ENCODE measurements at regions not wholly inside any gene's neighbourhood (a gene's known extent, or its start where the extent isn't known, plus 50 kb on each side); places are given as distances from the start of the nearest gene placed in this dataset.

DNA sequence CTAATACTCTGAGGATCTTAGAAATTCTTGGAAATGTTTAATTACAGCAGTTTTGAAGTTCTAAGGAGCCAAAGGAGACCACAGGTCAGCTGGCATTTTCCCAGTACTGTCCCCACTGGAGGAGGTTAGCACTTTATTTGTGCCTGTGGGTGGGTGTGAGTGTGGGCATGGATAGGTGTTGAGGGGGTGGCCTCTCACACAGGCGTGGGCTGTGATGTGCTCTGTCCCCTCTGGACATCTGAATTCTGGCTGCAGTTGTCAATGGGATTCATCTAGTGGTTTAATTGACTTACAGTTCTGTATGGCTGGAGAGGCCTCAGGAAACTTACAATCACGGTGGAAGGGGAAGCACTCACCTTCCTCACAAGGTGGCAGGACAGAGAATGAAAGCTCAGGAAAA lies 135.4 kb upstream of the NAMPT start:
- H3K9me3 ChIP-seq: peaks cover 0 to 20% (median 10%) of the 10 kb centered on the region in 12 donors
- intact Hi-C loops (cut with DNase I): loop anchor here in 1 of 10 donors (5.0 kb wide), 1 partner anchor 133 kb away; no protein-coding TSS in a partner anchor
- no peak for DNase-seq
- no peak overlapping the region for H3K4me3 ChIP-seq
- peaks cover 0 to 73% (median 18%) of the 10 kb centered on the region in 12 donors for H3K4me1 ChIP-seq
- no peak for ATAC-seq
- no peaks in the 10 kb centered on the region for H3K27me3 ChIP-seq
- H3K36me3 ChIP-seq: no peaks in the 10 kb centered on the region
- WGBS, 4 donors: 73 to 85% (median 82%) methylated on average over 2 of the region's 2 CpGs
- peak overlapping the region in 2 of 12 donors; percentile 65 to 92 for H3K27ac ChIP-seq
- TF ChIP-seq, protein P1, sequence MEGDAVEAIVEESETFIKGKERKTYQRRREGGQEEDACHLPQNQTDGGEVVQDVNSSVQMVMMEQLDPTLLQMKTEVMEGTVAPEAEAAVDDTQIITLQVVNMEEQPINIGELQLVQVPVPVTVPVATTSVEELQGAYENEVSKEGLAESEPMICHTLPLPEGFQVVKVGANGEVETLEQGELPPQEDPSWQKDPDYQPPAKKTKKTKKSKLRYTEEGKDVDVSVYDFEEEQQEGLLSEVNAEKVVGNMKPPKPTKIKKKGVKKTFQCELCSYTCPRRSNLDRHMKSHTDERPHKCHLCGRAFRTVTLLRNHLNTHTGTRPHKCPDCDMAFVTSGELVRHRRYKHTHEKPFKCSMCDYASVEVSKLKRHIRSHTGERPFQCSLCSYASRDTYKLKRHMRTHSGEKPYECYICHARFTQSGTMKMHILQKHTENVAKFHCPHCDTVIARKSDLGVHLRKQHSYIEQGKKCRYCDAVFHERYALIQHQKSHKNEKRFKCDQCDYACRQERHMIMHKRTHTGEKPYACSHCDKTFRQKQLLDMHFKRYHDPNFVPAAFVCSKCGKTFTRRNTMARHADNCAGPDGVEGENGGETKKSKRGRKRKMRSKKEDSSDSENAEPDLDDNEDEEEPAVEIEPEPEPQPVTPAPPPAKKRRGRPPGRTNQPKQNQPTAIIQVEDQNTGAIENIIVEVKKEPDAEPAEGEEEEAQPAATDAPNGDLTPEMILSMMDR (IDR thresholded peaks at IDR 0.05): no peak
- TF ChIP-seq POLR2A (IDR thresholded peaks at IDR 0.05): no peak

DNA sequence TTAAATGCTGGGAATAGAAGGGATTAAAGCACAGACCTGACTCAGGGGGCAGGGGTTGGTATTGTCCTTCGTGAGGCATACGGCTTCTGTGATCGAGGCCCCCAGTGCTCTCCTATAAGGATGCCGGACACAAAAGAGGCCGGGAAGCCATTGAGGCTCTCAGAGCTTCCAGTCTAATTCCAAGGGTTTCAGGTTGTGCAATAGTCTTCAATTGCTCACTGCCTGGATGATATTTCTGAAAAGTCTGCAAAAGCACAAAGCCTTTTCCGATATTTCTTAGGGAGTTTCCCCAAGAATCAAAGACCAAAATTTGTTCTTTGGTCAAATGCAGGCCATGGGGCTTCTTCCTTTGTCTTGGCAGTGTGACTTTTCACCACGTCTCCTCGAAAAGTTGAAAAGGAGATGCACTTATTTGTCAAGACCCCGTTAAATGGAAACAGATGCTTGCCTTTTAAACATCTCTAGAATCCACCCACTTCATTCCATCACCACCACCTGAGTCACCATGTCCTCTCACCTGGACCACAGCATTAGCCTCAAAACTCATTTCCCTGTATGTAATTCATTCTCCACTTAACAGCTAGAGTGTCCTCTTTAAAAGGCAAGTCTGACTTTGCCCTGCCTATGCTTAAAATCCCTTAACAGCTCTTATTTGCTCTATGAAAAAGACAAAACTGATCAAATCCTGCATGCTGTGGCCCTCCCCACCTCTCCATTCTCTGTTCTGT lies 134.8 kb upstream of the NAMPT start:
- H3K27me3 ChIP-seq: no peaks in the 10 kb centered on the region
- no peak for TF ChIP-seq POLR2A (IDR thresholded peaks at IDR 0.05)
- TF ChIP-seq, protein P1 (IDR thresholded peaks at IDR 0.05): no peak
- peaks cover 0 to 21% (median 10%) of the 10 kb centered on the region in 12 donors for H3K9me3 ChIP-seq
- peaks cover 0 to 67% (median 16%) of the 10 kb centered on the region in 12 donors for H3K4me1 ChIP-seq
- intact Hi-C loops (cut with DNase I): loop anchor here in 1 of 10 donors (5.0 kb wide), 1 partner anchor 132 kb away; no protein-coding TSS in a partner anchor
- no peak for ATAC-seq
- no peaks in the 10 kb centered on the region for H3K36me3 ChIP-seq
- no peak for DNase-seq
- no peak overlapping the region for H3K27ac ChIP-seq
- 95 to 96% (median 96%) methylated on average over 9 of the region's 9 CpGs for WGBS, 4 donors
- no peak overlapping the region for H3K4me3 ChIP-seq

DNA sequence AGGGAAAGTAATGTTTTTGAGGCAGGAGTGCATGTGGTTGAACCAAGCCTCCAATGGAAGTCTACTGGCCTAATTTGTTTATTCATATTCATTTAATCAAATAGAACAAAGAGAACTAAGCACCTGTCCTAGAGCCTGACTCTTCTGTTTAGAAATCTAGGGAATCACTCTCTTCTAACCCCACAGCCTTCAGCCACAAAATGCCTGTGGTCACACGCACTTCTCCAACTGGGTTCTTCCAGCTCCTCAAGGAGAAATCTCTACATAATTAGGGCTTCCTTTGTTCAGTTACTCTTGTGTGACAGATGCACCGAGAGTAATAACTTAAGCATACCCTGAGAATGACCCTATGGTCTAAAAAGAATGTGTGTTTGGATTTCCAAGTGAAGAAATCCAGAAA lies 133.7 kb upstream of the NAMPT start:
- Histone ChIP-seq H3K27me3 (no peaks in the 10 kb centered on the region), H3K36me3 (no peaks in the 10 kb centered on the region), H3K27ac (peak overlapping the region in 4 of 12 donors; percentile 6 to 86 (median 22)), H3K4me1 (peaks cover 0 to 56% (median 16%) of the 10 kb centered on the region in 12 donors), H3K9me3 (peaks cover 0 to 21% (median 10%) of the 10 kb centered on the region in 12 donors), H3K4me3 (no peak overlapping the region)
- DNase-seq: no peak
- WGBS, 4 donors: 88 to 92% (median 90%) methylated on average over 2 of the region's 2 CpGs
- TF ChIP-seq POLR2A (IDR thresholded peaks at IDR 0.05): no peak
- TF ChIP-seq, protein P1 (IDR thresholded peaks at IDR 0.05): no peak
- no peak for ATAC-seq
- intact Hi-C loops (cut with DNase I): no loop called here

DNA sequence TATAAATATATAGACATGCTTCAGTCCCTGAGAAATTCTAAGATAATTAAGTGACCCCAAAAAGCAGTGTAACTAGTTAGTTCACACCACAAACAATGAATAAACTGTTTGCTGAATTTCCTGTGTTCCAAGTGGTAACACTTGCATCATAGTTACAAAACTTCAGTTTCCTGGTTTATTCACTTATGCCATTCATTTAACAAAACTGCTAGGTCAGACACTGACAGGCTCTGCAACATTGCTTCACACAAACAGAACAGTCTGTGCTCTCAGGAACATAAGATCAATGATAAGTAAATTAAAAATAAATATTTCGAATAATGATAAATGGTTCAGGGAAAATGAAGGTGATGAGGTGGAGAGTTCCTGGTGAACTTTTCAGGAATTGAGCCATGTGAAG lies 133.3 kb upstream of the NAMPT start:
- intact Hi-C loops (cut with DNase I): no loop called here
- peaks cover 0 to 52% (median 16%) of the 10 kb centered on the region in 12 donors for H3K4me1 ChIP-seq

More for the DNA sequence above, 133.3 kb upstream of the NAMPT start:
- Histone ChIP-seq H3K9me3 (peaks cover 0 to 21% (median 10%) of the 10 kb centered on the region in 12 donors), H3K27ac (peak overlapping the region in 3 of 12 donors; percentile 14 to 86 (median 30)), H3K36me3 (no peaks in the 10 kb centered on the region), H3K4me3 (no peak overlapping the region), H3K27me3 (no peaks in the 10 kb centered on the region)
- DNase-seq: no peak
- TF ChIP-seq, protein P1 (IDR thresholded peaks at IDR 0.05): no peak
- TF ChIP-seq POLR2A (IDR thresholded peaks at IDR 0.05): no peak
- ATAC-seq: peak in 3 of 4 donors; percentile 30 to 48 (median 36)
- 38 to 57% (median 45%) methylated on average over 1 of the region's 1 CpG for WGBS, 4 donors
